Ishikawa (cell line): ENCODE measurements at regions not wholly inside any gene's neighbourhood (a gene's known extent, or its start where the extent isn't known, plus 50 kb on each side); places are given as distances from the start of the nearest gene placed in this dataset.

Experiments used
- CEBPB ChIP-seq: IDR thresholded peaks from 2 replicates; pipeline ENCODE4 v1.6.1; 2012
- CREB1 ChIP-seq: IDR thresholded peaks from 2 replicates; pipeline ENCODE4 v1.6.1; 2012; ENCODE audit warnings: low read depth
- EGR1 ChIP-seq: IDR thresholded peaks from 2 replicates; pipeline ENCODE4 v1.6.1; 2012
- EP300 ChIP-seq: IDR thresholded peaks from 2 replicates; pipeline ENCODE4 v1.6.1; 2012; ENCODE audit warnings: borderline replicate concordance
- FOXM1 ChIP-seq: IDR thresholded peaks from 2 replicates; pipeline ENCODE4 v1.6.1; 2012; ENCODE audit warnings: low read depth, borderline replicate concordance
- MAX ChIP-seq: IDR thresholded peaks from 2 replicates; pipeline ENCODE4 v1.6.1; 2012
- NFIC ChIP-seq: IDR thresholded peaks from 2 replicates; pipeline ENCODE4 v1.6.1; 2012
- RAD21 ChIP-seq: IDR thresholded peaks from 2 replicates; pipeline ENCODE4 v1.6.1; 2012; ENCODE audit warnings: low read depth
- REST ChIP-seq: IDR thresholded peaks from 2 replicates; pipeline ENCODE4 v1.6.1; 2012; ENCODE audit warnings: low read depth, mild to moderate bottlenecking
- TAF1 ChIP-seq: IDR thresholded peaks from 2 replicates; pipeline ENCODE4 v1.6.1; 2012; ENCODE audit warnings: low read depth, mild to moderate bottlenecking
- TCF12 ChIP-seq: IDR thresholded peaks from 2 replicates; pipeline ENCODE4 v1.6.1; 2012; ENCODE audit warnings: low read depth
- TEAD4 ChIP-seq: IDR thresholded peaks from 2 replicates; pipeline ENCODE4 v1.6.1; 2012
- USF1 ChIP-seq: IDR thresholded peaks from 2 replicates; pipeline ENCODE4 v1.6.1; 2012
- YY1 ChIP-seq: IDR thresholded peaks from 2 replicates; pipeline ENCODE4 v1.6.1; 2012; ENCODE audit warnings: low read depth
- ZBTB7A ChIP-seq: IDR thresholded peaks from 2 replicates; pipeline ENCODE4 v1.6.1; 2012; ENCODE audit warnings: low read depth

- TF ChIP-seq USF1, result no peak
- TF ChIP-seq TEAD4, result no peak
- TF ChIP-seq MAX, result no peak
- no peak for TF ChIP-seq CEBPB
- TF ChIP-seq RAD21, result no peak
- TF ChIP-seq EP300, result no peak
- TF ChIP-seq CREB1, result no peak
- TF ChIP-seq YY1, result no peak
- no peak for TF ChIP-seq TAF1
- TF ChIP-seq NFIC, result no peak
- TF ChIP-seq FOXM1, result no peak
- TF ChIP-seq EGR1, result no peak
- no peak for TF ChIP-seq ZBTB7A
- TF ChIP-seq TCF12, result no peak
- TF ChIP-seq REST, result no peak
Measured at GRCh38 chr16:76913046-76913445, 277.9 kb upstream of the MON1B start.

- no peak for TF ChIP-seq TAF1
- TF ChIP-seq RAD21, result no peak
- TF ChIP-seq TCF12, result no peak
- TF ChIP-seq CEBPB, result no peak
- TF ChIP-seq TEAD4, result no peak
- no peak for TF ChIP-seq REST
- TF ChIP-seq EGR1, result no peak
- no peak for TF ChIP-seq EP300
- no peak for TF ChIP-seq CREB1
- TF ChIP-seq MAX, result no peak
- no peak for TF ChIP-seq USF1
- no peak for TF ChIP-seq ZBTB7A
- no peak for TF ChIP-seq YY1
- no peak for TF ChIP-seq NFIC
- no peak for TF ChIP-seq FOXM1
Measured at GRCh38 chr16:76926042-76926441, 264.9 kb upstream of the MON1B start.

GRCh38 chr16:76926595-76926994 lies 264.4 kb upstream of the MON1B start:
- TF ChIP-seq MAX, result no peak
- TF ChIP-seq ZBTB7A, result no peak
- no peak for TF ChIP-seq RAD21
- TF ChIP-seq TCF12, result no peak
- no peak for TF ChIP-seq TEAD4
- no peak for TF ChIP-seq REST
- TF ChIP-seq CREB1, result no peak
- no peak for TF ChIP-seq FOXM1
- TF ChIP-seq USF1, result no peak
- no peak for TF ChIP-seq EGR1
- no peak for TF ChIP-seq YY1
- no peak for TF ChIP-seq EP300
- no peak for TF ChIP-seq CEBPB
- TF ChIP-seq TAF1, result no peak
- TF ChIP-seq NFIC, result no peak

- no peak for TF ChIP-seq FOXM1
- TF ChIP-seq MAX, result no peak
Measured at GRCh38 chr16:76931186-76931585, 259.8 kb upstream of the MON1B start.
